ENCODE measurements at regions not wholly inside any gene's neighbourhood (a gene's known extent, or its start where the extent isn't known, plus 50 kb on each side); places are given as distances from the start of the nearest gene placed in this dataset.

DNA sequence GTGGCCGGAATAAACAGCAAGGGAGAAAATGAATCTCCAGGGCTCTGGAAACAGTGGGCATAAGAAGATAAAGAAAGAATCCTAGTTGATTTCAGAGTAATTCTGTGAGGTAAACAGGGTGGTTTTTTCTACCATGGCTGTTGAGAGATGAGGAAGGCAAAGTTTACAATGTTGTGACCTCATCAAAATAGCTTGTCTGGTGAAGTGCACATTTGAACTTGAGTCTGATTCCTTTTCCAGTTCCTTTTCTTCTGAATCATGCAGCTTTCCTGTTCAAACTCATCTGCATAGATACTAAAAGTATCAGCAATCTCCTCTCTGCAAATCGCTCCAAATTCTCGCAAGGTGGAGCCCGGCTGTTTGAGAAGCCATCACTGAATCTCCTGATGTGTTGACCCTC is 161.7 kb downstream of the PLPP3 start:
- no peak for DNase-seq (ENCODE audit: low read depth)

DNA sequence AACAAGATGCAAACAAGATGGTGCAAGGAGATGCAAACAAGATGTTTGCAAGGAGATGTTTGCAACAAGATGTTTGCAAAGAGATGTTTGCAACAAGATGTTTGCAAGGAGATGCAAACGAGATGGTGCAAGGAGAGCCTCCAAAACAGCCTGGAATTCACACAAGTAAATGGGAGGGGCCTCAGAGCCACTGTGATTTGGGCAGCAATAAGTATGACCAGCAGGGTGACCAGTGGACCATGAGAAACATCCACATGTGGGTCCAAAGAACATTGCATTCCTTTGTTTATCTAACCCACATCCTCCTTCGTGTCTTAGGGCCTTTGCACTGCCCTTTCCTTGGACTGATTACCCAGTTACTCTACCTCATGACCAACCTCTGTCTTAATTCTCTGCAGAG is 162.9 kb downstream of the PLPP3 start:
- DNase-seq (ENCODE audit: low read depth), result no peak

DNA sequence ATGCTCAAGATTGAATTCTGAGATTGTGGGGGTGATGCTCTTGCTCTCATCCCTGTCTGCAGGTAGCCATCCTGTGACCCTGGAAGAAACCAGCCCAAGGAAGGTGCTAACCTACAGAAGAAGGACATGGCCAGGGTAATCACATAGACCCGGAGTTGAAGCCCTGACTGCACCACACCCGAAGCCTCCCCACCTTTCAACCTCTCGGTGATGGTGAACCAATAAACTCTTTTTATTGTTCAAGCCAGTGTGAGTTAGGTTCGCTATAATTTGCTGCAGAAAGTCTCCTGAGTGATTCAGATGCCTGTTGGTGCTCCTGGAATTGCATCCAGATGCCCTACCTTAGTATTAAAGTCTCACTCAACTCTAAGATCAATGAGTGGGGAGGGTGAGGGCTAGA is 163.6 kb downstream of the PLPP3 start:
- no peak for DNase-seq (ENCODE audit: low read depth)

DNA sequence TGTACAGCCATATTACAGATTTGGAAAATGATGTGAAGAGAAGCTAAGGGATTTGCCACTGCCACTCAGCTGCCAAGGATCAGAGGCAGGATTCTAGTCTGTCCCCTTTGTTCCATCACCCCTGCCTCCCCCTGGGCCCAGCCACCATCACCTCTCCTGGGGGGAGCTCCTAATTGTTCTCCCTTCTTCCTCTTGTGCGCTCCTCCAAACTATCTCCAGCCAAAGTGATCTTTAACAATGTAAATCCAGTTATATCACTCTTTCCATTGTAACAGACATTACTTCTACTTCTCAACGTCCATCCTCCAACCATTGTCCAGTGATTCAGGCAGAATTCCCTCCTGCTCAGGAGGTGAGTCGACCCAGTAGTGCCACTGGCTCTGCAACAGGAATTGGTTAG is 164.1 kb downstream of the PLPP3 start:
- no peak for DNase-seq (ENCODE audit: low read depth)

DNA sequence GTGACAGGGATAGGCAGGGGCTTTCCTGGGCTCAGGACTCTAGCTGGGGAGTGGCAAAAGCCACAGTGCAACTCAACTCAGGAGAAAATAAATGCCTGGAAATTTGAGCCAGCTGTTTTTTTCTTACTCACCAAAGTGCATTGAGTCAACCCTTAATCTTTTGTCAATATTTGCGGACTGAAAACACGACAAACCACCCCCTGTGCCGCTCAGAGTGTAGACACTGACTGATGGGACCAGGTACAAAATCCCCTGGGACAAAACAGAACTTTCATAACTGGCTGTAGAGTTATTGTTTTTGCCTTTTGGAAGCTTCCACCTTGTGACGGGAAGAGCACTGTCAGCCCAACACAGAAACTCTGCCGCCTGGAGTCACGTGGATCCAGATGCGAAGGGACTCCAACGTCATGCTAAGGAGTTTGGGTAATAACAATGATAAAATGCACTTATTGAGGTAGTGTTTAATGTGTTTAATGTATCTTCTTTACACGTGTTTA is 164.6 kb downstream of the PLPP3 start:
- DNase-seq (ENCODE audit: low read depth), result no peak

DNA sequence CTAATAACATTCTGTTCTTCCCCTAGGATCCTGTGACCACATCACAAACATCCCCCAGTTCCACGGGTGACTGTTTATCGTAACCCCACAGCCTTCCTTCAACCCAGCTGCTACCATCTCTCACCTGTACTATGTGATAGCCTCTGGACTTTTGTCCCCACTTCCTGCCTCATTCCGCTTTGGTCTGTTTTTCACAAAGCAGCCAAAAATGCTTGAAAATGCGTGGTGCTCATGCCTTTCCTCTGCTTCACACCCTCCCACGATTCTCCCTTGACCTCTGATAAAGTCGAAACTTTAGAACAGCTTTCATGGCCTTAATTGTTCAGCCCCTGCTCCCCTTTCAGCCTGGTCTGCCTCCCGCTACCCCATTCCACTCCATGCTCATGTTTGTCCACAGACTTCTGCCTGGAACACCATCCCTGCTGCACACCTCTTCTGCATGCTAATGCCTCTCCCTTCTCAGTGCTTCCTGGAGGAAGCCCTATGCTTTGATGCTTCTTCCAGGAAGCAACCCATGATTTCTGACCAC is 165.6 kb downstream of the PLPP3 start:
- DNase-seq (ENCODE audit: low read depth), result no peak

DNA sequence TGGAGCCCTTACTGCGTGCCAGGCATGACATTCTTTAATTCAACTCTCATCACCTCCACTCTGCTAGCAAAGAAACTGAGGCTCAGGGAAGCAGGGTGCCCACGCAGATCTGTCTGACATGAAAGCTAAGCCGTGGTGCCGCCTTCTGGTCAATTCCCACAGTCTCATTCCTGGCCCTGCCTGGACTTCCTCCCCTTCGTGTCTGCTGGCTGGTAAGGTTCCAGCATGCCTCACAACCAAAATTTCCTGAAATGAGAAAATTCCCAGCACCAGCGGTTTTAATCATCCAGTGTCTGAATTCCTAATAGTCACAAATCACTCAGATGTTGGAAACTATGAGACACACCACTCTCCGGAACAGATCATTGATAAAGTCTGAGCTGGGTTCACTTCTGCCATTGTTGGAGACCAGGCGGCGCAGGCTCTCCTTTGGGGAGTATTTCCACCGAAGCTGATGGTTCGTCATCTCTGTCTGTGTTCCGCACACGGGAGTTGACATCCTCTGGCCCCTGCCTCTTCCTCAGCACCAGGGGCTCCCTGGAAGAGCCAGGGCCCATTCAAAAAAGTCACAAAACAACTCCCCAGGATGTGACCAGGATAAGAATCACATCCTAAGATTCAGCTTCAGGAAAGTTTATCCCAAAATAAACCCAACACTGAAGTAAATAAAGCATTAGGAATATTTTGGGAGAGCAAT is 167.7 kb downstream of the PLPP3 start:
- no peak for DNase-seq (ENCODE audit: low read depth)

DNA sequence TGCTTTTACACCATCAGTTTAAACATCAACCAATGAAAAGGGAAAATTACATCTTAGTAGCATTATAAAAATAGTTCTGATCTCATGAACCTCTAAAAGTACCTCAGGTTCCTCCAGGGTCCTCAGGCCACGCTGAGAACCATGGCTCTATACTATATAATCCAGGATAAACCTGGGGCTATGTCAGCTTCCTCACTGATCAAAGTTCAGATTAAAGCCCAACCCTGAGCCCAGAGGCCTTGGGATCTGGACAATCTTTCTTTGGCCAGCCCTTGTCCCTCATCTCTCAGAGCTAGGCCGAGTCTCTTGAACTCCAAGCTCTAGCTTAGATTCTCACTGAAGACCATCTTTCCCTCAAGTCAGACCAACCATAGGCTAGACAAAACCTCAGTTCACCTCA is 168.3 kb downstream of the PLPP3 start:
- DNase-seq (ENCODE audit: low read depth), result no peak

DNA sequence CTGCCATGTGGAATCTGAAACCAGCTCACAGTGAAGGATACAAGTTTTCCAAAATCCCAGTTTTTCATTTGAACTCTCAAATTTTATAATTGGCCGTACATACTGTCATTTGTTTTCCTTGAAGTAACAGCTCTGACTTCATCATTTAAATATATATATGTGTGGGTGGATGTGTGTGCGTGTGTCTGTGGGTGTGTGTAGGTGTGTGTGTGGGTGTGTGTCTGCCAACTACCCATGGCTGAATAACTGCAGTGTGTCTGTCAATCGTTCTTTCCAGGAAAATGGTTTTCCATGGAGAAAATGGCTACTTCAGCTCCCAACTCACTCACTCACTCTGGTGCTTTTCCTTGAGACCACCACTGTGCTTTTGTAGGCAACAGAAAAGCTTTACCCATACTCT is 169.0 kb downstream of the PLPP3 start:
- DNase-seq (ENCODE audit: low read depth), result no peak

DNA sequence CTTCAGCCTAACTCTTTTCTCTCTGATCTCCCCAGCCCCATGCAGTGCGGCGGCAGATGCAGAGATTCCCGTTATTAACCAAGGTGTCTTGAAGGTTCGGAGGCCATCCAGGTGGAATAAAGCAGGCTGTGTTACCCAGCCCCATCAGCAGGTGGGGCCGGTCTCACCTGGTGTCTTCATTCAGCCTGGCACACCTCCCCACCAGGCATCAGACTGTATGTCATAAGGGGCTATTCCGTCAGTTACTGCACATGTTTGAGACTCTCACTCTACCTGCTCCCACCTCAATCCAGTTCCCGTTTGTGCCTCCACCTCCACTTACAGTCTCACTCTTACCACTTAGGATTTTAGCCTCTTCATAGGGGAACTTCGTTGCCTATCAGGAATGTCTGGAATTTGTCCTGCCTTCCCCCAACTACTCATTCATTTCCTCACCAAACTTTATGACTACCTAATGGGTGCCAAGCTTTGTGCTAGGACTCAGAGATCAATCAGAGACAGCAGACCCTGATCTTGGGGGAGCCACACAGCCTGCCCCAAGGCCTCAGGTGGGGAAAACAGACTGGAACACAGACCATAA is 170.2 kb downstream of the PLPP3 start:
- DNase-seq (ENCODE audit: low read depth), result no peak

DNA sequence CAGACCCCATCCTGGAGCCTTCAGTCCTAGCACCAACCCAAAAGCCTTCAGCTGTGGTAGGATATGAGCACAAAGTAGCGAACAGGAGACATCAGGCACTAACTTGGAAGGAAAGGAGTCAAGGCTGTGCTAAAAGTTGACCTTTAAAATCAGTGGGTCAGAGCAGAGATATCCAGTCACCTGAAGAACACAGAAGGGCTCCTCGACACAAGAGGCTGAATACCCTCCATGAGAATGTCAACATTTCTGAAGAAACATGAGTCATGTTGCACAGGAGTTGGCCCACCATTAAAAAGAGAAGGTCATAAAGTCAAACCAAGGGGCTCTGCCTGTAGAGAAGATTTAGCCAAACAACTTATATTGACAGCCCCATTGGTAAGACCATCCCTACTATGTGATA is 172.5 kb downstream of the PLPP3 start:
- no peak for DNase-seq (ENCODE audit: low read depth)

DNA sequence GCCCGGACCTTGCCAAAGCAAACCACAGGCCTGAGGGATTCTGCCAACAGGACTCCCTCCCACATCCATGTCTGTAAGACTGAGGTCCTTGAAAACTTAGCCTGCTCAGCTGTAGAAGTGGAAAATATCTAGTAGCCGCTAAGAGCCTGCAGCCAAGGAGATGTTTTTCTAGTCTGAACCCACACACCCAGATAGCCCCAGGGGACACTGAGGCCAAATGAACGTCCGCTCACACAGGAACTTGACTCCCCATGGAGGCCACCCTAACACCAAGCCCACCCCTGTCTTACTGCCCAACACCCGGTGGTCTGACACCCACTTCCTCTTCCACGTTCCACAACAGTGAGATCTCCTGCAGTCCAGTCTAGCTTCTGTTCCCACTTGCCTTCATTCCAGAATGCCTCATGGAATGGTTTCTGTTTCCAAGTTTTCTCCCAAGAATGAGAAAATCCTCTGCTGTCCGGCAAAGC is 174.8 kb downstream of the PLPP3 start:
- DNase-seq (ENCODE audit: low read depth), result no peak

DNA sequence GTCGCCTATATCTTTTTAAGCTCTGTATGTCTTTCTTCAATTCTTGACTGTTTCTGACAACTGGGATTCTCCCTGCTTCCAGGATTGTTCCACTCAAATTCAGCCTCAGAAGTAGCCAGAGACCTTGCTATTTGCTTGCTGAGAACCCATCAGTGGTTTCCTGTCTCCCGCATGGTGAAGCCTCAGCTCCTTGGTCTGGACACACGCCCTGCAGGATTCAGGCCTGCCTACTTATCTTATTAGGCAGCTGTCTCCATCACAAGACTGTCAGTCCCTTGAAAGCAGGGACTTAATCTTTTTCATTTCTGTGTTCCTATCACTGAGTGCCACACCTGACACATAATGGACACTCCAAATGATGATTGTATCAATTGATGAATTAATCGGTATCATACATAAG is 175.3 kb downstream of the PLPP3 start:
- no peak for DNase-seq (ENCODE audit: low read depth)

DNA sequence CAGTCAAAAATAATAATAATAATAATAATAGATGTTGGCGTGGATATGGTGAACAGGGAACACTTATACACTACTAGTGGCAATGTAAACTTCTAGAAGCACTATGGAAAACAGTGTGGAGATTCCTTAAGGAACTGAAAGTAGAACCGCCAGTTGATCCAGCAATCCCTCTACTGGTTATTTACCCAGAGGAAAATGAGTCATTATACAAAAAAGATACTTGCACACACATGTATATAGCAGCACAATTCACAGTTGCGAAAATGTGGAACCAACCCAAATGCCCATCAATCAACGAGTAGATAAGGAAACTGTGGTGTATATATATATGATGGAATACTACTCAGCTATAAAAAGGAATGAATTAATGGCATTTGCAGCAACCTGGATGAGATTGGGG is 176.0 kb downstream of the PLPP3 start:
- DNase-seq (ENCODE audit: low read depth), result no peak

DNA sequence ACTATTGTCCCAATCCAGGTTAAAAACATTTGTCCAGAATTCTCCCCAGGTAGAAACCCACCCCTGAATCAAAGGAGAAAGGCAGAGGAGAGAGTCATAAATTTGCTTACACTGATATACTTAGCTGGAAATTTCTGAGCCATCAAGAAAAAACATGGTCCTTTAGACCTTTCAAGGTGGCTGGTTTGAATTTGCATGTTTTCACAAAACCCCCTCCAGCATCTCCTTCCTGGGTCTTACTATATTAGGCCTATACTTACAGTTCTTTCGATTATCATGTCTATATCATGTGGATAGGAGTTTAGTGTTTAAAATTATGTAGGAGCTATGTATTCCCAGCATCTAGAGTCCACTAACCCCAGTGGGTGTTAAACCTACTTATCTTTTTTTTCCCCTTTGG is 178.2 kb downstream of the PLPP3 start:
- DNase-seq (ENCODE audit: low read depth), result no peak

DNA sequence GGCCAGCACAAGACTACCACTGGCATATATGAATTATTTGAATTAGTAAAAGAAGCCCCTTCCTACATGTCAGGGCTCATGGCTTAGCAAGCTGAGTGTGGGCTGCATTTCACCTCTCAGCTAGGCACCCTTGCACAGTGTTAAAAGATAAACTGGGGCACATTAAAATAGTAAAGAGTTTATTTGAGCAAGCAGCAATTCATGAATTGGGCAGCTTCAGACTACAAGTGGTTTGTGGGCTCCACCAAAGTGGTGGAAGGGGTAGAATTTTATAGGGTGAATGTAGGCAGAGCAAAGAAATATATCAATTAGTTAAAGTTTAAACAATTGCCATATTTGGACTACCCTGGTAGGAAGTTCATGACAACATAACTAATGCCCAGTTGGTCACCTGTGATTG is 178.8 kb downstream of the PLPP3 start:
- no peak for DNase-seq (ENCODE audit: low read depth)

DNA sequence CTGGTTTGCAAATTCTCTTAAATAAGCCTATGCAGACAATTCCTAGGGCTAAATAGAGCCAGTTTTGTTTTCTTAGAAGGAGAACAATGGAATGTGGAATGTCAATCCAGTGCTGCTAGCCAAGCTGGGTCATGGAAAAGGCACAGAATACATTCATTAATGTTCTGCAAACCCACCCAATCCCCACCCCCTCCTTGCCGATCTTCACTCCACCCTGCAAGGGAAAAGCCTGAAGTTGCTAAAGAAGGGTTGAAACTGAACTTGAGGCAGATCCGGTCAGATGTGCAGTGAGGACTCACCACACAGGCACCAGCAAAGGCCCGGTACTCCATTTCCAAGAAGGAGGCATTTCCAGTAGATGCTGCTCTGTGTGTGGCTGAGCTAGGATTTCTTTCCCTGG is 179.6 kb downstream of the PLPP3 start:
- no peak for DNase-seq (ENCODE audit: low read depth)

DNA sequence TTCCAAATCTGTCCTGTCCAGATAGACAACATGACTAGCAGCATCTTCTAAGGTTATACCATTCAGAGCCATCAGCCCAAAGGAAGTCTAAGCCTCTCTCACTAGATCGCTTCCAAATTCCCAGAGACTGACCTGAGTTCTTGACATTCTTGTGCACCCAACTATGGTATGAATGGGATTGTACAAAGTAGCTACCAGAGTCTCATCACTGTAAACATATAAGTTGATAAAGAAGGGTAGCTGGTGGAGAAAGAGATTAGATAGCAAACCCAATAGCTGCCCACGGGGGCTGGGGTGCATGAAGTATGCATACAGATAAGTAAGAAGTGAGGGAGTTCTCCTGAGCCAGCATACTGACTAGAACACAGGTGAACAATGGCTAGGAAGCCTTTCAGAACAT is 180.0 kb downstream of the PLPP3 start:
- no peak for DNase-seq (ENCODE audit: low read depth)

DNA sequence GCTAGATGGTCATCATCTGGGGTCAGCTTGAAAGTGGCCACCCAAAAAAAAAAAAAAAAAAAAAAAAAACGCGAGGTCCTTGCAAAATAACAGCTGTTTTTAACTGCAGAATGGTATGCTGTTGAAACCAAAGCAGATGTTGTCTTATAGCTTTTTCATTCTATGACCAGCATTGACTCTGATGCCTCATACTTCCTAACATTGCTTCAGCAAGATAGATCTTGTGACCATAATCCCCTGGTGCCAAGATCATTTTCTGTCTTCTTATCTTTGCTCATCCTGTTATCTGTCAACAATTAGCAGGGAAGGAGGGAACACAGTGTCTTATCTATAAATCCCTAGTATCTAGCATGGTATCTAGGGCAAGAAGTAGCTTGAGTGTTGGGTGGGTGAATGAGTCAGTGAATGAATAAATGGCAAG is 181.5 kb downstream of the PLPP3 start:
- no peak for DNase-seq (ENCODE audit: low read depth)

DNA sequence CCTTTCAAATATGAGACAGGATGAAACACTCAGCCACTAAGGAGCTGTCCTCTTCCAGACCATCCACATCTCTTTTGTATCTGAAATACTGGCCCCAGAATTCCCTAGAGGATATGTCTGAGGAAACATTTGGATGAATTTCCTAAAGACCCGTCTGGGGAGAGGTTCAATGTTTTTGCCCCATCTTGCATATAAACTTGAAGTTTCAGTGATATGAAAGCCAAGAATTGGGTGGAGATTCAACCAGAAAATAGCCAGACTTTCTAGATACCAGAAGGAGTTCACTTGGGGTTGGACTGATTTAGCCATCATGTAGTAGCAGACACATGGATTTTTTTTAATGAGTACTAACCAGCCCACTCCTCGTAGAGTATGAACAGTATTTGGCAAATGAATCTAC is 182.0 kb downstream of the PLPP3 start:
- no peak for DNase-seq (ENCODE audit: low read depth)

DNA sequence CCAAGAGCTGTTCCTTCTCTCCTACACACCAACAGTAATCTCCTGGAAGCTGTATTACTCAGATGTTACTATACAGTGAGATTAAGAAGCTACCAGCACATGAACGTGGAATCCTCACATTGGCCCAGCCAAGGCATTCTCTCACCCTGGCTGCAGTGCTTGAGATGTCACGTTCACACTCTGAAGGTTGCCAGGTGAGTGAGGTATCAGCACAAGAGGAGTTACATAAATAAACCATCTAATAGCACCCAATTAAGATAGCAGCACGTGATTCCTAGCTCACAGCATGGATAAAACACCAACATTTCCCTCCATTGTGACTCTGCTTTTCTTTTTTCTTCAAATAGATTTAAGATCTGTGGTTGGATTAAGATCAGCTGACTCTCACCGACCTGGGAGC is 182.8 kb downstream of the PLPP3 start:
- no peak for DNase-seq (ENCODE audit: low read depth)

DNA sequence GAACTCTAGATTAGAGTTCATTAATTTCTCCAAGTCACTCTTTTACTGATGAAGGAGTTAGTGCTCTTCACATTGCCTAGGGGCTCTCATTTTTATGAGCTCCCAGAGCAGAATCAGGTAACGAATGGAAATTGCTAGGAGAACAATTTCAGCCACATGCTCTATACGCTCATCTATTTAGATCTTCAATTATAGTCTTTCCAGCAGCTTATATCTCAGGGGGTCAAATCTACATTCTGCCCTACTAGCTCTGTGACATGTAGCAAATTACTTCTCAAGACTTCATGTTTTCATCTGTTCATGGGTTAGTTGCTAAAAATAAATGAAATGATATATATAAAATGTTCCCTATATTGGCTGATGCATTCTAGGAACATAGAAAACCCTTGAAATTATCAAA is 183.6 kb downstream of the PLPP3 start:
- DNase-seq (ENCODE audit: low read depth), result no peak

DNA sequence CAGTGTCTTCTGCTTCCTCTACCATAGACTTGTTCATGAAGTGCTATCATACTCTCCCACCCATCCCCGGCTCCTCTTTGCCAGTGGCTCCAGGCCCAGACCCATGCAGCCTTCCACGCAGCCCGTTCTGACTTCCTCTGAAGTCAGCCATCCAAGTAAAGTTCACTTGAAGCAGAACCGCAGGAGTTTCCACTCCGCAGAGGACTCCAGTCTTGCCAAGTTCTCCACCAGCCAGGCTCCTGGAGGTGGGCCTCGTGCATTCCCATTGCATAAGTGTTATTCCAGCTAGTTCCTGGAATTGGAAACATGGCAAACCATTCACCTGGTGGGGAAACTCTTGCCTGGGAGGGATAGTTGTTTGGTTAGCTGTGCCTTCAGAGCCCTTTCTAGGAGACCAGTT is 185.1 kb downstream of the PLPP3 start:
- DNase-seq (ENCODE audit: low read depth), result no peak
